ENCODE measurements at regions not wholly inside any gene's neighbourhood (a gene's known extent, or its start where the extent isn't known, plus 50 kb on each side); places are given as distances from the start of the nearest gene placed in this dataset.

DNA sequence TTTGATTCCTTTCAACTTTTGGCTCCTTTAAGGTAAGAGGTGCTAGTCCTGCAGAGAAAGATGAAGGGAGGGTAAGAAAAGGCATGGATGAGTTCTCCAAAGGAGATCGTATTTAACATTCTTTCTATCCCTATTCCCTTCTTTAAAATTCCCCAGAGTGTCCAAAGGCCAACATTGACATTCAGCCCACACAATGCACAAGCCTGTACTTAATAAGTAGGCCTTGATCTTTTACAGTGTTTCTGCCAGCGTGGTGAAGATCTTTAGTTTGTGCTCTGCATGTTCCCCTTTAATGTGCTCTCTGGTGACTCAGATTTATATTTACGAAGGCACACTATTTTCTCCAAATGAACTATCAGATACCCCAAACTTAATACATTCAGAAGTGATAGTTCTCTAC, 582.5 kb upstream of the RGS18 start:
- in situ Hi-C loops (cut with MboI; ENCODE audit: low sequenced_read_pairs, unreplicated experiment) = no loop called here
- TF ChIP-seq, protein P1, sequence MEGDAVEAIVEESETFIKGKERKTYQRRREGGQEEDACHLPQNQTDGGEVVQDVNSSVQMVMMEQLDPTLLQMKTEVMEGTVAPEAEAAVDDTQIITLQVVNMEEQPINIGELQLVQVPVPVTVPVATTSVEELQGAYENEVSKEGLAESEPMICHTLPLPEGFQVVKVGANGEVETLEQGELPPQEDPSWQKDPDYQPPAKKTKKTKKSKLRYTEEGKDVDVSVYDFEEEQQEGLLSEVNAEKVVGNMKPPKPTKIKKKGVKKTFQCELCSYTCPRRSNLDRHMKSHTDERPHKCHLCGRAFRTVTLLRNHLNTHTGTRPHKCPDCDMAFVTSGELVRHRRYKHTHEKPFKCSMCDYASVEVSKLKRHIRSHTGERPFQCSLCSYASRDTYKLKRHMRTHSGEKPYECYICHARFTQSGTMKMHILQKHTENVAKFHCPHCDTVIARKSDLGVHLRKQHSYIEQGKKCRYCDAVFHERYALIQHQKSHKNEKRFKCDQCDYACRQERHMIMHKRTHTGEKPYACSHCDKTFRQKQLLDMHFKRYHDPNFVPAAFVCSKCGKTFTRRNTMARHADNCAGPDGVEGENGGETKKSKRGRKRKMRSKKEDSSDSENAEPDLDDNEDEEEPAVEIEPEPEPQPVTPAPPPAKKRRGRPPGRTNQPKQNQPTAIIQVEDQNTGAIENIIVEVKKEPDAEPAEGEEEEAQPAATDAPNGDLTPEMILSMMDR (IDR thresholded peaks at IDR 0.05; ENCODE audit: borderline replicate concordance, control extremely low read depth, extremely low read depth, insufficient read depth, missing control alignments) = no peak
- DNase-seq (ENCODE audit: low spot score) = no peak

DNA sequence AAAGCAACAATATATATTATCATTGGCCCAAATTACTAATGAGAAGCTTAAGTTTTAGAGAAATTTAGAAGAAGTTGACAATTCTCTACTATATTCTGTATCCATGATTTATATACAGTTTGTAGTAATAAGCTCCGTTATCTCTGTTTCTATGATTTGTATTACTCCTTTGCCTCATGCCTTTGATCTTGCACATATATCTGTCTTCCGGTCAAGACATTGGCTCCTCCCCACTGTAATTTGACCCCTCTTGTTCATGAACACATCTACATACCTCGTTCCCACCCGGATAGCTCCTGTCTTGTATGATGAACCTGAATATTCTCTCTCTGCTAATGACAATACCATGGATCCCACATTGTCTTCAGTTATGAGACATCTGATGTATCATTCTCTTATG, 581.0 kb upstream of the RGS18 start:
- DNase-seq (ENCODE audit: low spot score) = no peak
- in situ Hi-C loops (cut with MboI; ENCODE audit: low sequenced_read_pairs, unreplicated experiment) = no loop called here
- TF ChIP-seq, protein P1 (IDR thresholded peaks at IDR 0.05; ENCODE audit: borderline replicate concordance, control extremely low read depth, extremely low read depth, insufficient read depth, missing control alignments) = no peak

DNA sequence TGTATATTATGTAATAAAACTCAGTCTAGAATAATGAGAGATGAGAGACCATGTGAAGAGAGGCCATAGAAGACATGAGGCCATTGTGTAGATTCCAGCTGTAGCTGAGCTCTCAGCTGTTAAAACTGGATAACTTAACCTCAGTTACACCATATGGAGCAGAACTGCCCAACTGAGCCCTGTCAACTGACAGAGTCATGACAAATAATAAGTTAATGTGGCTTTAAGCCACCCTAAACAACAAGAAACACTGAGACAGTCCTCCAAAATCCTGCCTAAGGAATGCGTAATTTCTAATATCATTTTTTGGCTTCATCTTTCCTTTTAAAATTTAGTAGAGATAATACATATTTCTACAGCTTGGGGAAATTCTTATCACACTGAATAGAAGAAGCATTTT, 580.0 kb upstream of the RGS18 start:
- in situ Hi-C loops (cut with MboI; ENCODE audit: low sequenced_read_pairs, unreplicated experiment) = no loop called here
- TF ChIP-seq, protein P1 (IDR thresholded peaks at IDR 0.05; ENCODE audit: borderline replicate concordance, control extremely low read depth, extremely low read depth, insufficient read depth, missing control alignments) = no peak

DNA sequence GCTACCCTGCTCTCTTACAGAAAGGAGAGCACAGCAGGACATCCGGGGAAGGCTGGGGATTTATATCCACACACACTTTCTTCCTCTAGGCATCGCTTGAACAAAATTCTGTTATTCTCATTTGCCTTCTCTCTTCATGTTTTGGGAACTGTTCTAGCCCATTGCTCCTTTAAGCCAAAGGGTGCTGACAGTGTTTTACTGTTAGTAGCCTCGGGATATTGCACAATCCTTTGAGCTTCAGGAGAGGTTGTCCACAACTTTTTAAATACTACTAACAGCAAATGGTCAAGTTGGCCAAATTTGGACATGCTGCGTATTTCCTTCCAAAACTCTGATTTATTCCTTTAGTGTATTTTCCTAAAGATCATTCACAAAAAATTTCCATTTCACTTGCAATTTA, 579.2 kb upstream of the RGS18 start:
- in situ Hi-C loops (cut with MboI; ENCODE audit: low sequenced_read_pairs, unreplicated experiment) = no loop called here
- no peak for DNase-seq (ENCODE audit: low spot score)
- TF ChIP-seq, protein P1 (IDR thresholded peaks at IDR 0.05; ENCODE audit: borderline replicate concordance, control extremely low read depth, extremely low read depth, insufficient read depth, missing control alignments) = no peak

More for the DNA sequence above, 580.0 kb upstream of the RGS18 start:
- DNase-seq (ENCODE audit: low spot score) = no peak

DNA sequence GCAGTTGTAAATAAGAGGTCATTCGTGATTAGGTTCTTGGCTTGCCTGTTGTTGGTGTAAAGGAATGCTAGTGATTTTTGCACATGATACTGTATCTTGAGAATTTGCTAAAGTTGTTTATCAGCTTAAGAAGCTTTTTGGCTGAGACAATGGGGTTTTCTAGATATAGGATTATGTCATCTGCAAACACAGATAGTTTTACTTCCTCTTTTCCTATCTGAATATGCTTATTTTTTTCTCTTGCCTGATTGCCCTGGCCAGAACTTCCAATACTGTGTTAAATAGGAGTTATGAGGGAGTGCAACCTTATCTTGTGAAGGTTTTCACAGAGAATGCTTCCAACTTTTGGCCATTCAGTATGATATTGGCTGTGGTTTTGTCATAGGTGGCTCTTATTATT, 576.1 kb upstream of the RGS18 start:
- in situ Hi-C loops (cut with MboI; ENCODE audit: low sequenced_read_pairs, unreplicated experiment) = no loop called here
- TF ChIP-seq, protein P1 (IDR thresholded peaks at IDR 0.05; ENCODE audit: borderline replicate concordance, control extremely low read depth, extremely low read depth, insufficient read depth, missing control alignments) = no peak
- no peak for DNase-seq (ENCODE audit: low spot score)

DNA sequence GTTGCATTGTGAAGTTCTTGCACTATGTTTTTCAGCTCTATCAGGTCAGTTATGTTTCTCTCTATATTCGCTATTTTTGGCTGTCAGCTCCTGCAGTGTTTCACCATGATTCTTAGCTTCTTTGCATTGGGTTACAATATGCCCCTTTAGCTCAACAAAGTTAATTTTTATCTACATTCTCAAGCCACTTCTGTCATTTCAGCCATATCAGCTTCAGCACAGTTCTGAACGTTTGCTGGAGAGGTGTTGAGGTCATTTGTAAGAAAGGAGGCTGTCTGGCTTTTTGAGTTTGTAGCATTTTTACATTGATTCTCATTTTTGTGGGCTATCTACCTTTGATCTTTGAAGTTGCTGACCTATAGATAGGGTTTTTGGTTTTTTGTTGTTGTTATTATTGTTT, 573.2 kb upstream of the RGS18 start:
- DNase-seq (ENCODE audit: low spot score) = no peak
- in situ Hi-C loops (cut with MboI; ENCODE audit: low sequenced_read_pairs, unreplicated experiment) = no loop called here
- TF ChIP-seq, protein P1 (IDR thresholded peaks at IDR 0.05; ENCODE audit: borderline replicate concordance, control extremely low read depth, extremely low read depth, insufficient read depth, missing control alignments) = no peak

DNA sequence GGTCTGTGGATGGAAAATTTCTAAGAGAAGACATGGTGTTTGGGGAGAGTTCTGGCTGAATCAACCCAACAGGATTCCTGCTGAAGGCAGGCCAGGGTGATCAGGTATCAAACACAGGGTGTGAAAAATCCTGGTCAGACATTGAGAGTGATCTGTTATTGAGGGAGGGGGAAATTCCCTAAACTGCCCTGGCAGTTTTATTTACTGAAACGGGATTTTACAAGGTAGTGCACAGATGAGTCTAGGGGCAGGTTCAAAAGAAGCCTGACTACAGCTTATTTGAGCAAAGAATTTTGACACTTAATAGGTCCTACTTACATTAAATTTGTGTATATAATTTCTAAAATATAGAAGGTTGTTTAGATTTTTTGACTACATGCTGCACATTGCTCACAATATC, 569.4 kb upstream of the RGS18 start:
- in situ Hi-C loops (cut with MboI; ENCODE audit: low sequenced_read_pairs, unreplicated experiment) = no loop called here
- no peak for DNase-seq (ENCODE audit: low spot score)
- TF ChIP-seq, protein P1 (IDR thresholded peaks at IDR 0.05; ENCODE audit: borderline replicate concordance, control extremely low read depth, extremely low read depth, insufficient read depth, missing control alignments) = no peak

Measured in GM13976 (cell line).